ENCODE measurements at regions not wholly inside any gene's neighbourhood (a gene's known extent, or its start where the extent isn't known, plus 50 kb on each side); places are given as distances from the start of the nearest gene placed in this dataset.

- TF ChIP-seq CTCF (conservative IDR thresholded peaks at IDR 0.05 in 1 of 2, IDR thresholded peaks at IDR 0.05 in 1 of 2; ENCODE audit: low read depth in 1 of 2, low read length in 2 of 2) (no peak), EZH2 (IDR thresholded peaks at IDR 0.05; ENCODE audit: low read length, missing control alignments) (no peak)
Measured at GRCh38 chr14:65817011-65817410, 404.5 kb downstream of the FUT8 start.

Data from fibroblast of lung (primary cell).